Erythroblast (primary cell): ENCODE measurements at regions not wholly inside any gene's neighbourhood (a gene's known extent, or its start where the extent isn't known, plus 50 kb on each side); places are given as distances from the start of the nearest gene placed in this dataset.

Experiments
- GATA1 ChIP-seq: IDR thresholded peaks from 2 replicates; pipeline ENCODE4 v1.6.1; 2011; ENCODE audit warnings: low read depth, mild to moderate bottlenecking, control low read depth, low read length, moderate library complexity
- POLR2A ChIP-seq: IDR thresholded peaks from 2 replicates; pipeline ENCODE4 v1.6.1; 2011; ENCODE audit warnings: mild to moderate bottlenecking, low read length

- TF ChIP-seq POLR2A (no peak), GATA1 (no peak)
Observed at GRCh38 chr6:134626589-134626988, 308.7 kb upstream of the SGK1 start.
